HUES6 (cell line): ENCODE measurements at regions not wholly inside any gene's neighbourhood (a gene's known extent, or its start where the extent isn't known, plus 50 kb on each side); places are given as distances from the start of the nearest gene placed in this dataset.
"Not testable (repeated sequence)": the region's sequence is repeated elsewhere in the genome, so short reads cannot be mapped to it uniquely, and the experiment has no call there.

Source experiments
- H3K27ac ChIP-seq: 2 replicates; pipeline ENCODE4 v1.7.0; 2013; ENCODE audit warnings: low read depth, mild to moderate bottlenecking, low read length, inconsistent platforms
- H3K27me3 ChIP-seq: 2 replicates; pipeline ENCODE4 v1.6.1; 2013; ENCODE audit warnings: low read length; ENCODE audit not compliant: control insufficient read depth, insufficient read depth
- H3K36me3 ChIP-seq: 2 replicates; pipeline ENCODE4 v1.6.1; 2013; ENCODE audit warnings: low read length; ENCODE audit not compliant: control insufficient read depth, insufficient read depth
- H3K4me1 ChIP-seq: 2 replicates; pipeline ENCODE4 v1.6.1; 2013; ENCODE audit warnings: low read length; ENCODE audit not compliant: control insufficient read depth, insufficient read depth
- H3K4me3 ChIP-seq: 2 replicates; pipeline ENCODE4 v1.5.1; 2013; ENCODE audit warnings: low read depth, low read length
- H3K9ac ChIP-seq: one replicate; pipeline ENCODE4 v1.6.1; 2013; ENCODE audit warnings: mild to moderate bottlenecking, low read length
- H3K9me3 ChIP-seq: 2 replicates; pipeline ENCODE4 v1.6.1; 2013; ENCODE audit warnings: low read depth, low read length; ENCODE audit not compliant: control insufficient read depth, insufficient read depth

DNA sequence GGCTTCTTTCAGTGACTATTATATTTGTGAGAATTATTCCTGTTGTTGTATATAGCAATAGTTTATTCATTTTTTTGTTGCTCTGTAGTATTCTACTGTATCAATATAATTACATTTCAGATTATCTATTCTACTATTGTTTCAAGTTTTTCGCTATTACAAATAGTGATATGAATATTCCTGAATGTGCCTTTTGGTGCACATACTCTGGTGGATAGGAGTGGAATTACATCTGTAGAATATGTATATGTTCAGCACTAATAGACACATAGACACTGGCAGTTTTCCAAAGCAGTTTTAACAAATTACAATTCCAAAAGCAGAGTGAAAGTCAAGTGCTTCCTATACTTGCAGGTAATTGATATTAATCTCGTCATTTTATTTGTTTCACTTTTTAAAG is 696.2 kb upstream of the PRMT6 start:
- Histone ChIP-seq H3K9me3 (peaks cover 12% of the 10 kb centered on the region; the same call in 1 of the 2 replicates), H3K4me1 (no peaks in the 10 kb centered on the region), H3K36me3 (no peaks in the 10 kb centered on the region), H3K27me3 (no peaks in the 10 kb centered on the region), H3K27ac (no peak overlapping the region), H3K9ac (no peak overlapping the region), H3K4me3 (no peak overlapping the region)

DNA sequence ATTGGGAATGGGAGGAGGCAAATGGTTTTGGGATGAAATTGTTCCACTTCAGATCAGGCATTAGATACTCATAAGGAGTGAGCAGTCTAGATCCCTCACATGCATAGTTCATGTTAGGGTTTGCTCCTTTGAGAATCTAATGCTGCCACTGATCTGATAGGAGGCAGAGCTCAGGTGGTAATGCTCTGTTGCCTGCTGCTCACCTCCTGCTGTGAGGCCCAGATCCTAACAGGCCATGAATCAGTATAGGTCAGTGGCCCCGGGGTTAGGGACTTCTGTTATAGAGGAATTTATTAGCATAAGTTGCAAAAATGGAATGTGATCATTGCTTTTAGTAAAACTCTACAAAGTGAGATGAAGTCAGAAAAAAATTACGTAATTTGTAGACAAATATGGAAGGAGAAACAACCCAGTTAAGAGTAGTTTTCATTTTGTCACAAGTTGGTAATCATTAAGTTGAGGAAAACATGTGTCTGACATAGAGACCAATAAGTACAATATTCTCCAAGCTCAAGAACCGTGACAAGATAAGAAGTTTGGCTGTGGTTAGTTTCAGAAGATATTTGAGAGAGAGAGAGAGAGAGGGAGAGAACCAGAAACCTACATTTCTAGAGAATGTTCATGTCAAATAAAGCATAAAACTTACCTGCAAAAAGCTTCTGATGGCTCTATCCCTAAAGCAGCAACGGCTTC is 689.7 kb upstream of the PRMT6 start:
- H3K9ac ChIP-seq, result no peak overlapping the region
- 0 out of 2 replicates have a peak, but pooled peaks cover 2% of the 10 kb centered on the region for H3K9me3 ChIP-seq
- H3K27me3 ChIP-seq, result no peaks in the 10 kb centered on the region
- H3K36me3 ChIP-seq, result no peaks in the 10 kb centered on the region
- no peak overlapping the region for H3K4me3 ChIP-seq
- no peak overlapping the region for H3K27ac ChIP-seq
- H3K4me1 ChIP-seq, result no peaks in the 10 kb centered on the region

DNA sequence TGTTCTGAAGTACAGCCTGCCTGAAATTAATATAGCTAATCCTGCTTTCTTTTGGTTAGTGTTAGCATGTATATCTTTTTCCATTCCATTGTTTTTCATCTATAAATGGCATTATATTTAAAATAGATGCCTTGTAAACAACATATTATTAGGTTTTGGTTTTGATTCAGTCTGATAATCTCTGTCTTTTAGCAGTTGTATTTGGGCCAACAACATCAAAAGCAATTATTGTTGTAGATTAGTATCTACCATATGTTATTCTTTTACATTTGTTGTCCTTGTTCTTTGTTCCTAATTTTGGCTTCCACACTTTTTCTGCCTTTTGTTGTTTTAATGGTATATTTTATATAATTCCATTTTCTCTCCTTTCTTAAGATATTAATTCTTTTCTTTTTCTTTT is 678.2 kb upstream of the PRMT6 start:
- no peaks in the 10 kb centered on the region for H3K4me1 ChIP-seq
- H3K9me3 ChIP-seq, result peaks cover 2% of the 10 kb centered on the region; the same call in 1 of the 2 replicates
- H3K4me3 ChIP-seq, result no peak overlapping the region
- H3K9ac ChIP-seq, result no peak overlapping the region
- H3K36me3 ChIP-seq, result no peaks in the 10 kb centered on the region
- H3K27me3 ChIP-seq, result no peaks in the 10 kb centered on the region
- H3K27ac ChIP-seq, result no peak overlapping the region

DNA sequence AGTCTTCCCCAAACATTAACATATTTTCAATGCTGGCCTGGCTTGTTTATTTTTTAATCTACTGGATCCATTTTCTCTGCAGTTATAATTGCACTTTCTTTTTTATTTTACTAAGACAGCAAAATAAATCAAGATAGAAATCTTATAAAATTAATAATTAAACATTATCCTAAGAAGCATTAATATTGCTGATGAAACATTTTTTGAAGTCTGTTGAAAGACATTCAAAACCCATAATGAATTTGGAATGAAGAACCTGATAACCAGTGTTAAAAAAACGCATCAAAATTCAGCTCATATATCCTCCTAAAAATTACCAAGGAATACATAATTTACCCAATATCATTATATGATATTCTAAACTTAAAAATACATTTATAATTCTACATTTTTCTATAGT is 675.7 kb upstream of the PRMT6 start:
- Histone ChIP-seq H3K4me3 (no peak overlapping the region), H3K36me3 (no peaks in the 10 kb centered on the region), H3K27me3 (no peaks in the 10 kb centered on the region), H3K27ac (no peak overlapping the region), H3K9ac (no peak overlapping the region), H3K4me1 (no peaks in the 10 kb centered on the region), H3K9me3 (no peaks in the 10 kb centered on the region)

DNA sequence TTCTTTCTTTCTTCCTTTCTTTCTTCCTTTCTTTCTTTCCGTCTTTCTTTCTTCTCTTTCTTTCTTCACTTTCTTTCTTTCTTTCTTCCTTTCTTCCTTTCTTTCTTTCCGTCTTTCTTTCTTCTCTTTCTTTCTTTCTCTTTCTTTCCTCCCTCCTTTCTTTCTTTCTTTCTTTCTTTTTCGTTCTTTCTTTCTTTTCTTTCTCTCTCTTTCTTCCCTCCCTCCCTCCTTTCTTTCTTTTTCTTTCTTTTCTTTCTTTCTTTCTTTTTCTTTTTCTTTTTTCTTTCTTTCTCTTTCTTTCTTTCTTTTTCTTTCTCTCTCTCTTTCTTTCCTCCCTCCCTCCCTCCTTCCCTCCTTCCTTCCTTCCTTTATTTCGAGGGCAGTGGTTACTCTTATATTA is 667.3 kb upstream of the PRMT6 start:
- not testable (repeated sequence) for H3K4me3 ChIP-seq, H3K9ac ChIP-seq, H3K27ac ChIP-seq, H3K4me1 ChIP-seq, H3K9me3 ChIP-seq, H3K27me3 ChIP-seq, H3K36me3 ChIP-seq

DNA sequence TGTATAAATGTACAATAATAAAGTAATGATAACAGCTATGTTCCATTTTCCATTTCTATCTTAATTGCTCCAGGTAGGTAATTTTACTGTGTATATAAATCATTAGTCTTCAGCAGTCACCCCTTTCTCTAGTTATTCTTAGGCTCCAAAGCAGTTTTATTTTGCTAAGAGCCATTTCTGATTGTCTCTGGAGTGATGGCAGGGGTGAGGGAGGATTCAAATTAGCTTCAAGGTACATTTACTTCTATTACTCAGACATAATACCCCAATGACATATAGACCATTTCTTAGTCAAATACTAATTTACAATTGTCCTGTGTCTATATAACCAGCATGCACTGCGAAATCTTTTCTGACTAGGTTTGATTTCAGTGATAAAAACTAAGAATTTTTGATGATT is 663.4 kb upstream of the PRMT6 start:
- Histone ChIP-seq H3K27me3 (no peaks in the 10 kb centered on the region), H3K4me1 (no peaks in the 10 kb centered on the region), H3K4me3 (no peak overlapping the region), H3K9me3 (no peaks in the 10 kb centered on the region), H3K27ac (no peak overlapping the region), H3K36me3 (no peaks in the 10 kb centered on the region), H3K9ac (no peak overlapping the region)

DNA sequence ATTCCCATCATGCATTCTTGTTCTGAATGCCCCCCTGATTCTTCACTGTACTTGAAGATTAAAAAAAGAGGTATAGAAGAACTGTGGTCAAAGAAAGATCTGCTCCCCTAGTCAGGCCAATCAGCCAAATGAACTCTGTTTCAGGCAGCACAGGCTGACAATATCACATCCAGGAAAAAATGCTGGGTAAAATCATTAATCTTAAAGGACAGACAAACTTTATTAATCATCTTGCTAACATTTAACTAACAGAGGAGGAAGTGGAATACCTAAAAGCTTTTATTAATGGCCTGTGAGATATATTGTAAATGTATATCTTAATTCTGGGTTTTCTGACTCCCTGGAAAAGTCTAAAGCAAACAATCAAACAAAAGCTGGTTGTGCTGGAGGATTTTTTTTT is 660.5 kb upstream of the PRMT6 start:
- no peaks in the 10 kb centered on the region for H3K9me3 ChIP-seq
- no peak overlapping the region for H3K4me3 ChIP-seq
- no peak overlapping the region for H3K9ac ChIP-seq
- H3K27ac ChIP-seq, result no peak overlapping the region
- no peaks in the 10 kb centered on the region for H3K4me1 ChIP-seq
- H3K27me3 ChIP-seq, result no peaks in the 10 kb centered on the region
- no peaks in the 10 kb centered on the region for H3K36me3 ChIP-seq

DNA sequence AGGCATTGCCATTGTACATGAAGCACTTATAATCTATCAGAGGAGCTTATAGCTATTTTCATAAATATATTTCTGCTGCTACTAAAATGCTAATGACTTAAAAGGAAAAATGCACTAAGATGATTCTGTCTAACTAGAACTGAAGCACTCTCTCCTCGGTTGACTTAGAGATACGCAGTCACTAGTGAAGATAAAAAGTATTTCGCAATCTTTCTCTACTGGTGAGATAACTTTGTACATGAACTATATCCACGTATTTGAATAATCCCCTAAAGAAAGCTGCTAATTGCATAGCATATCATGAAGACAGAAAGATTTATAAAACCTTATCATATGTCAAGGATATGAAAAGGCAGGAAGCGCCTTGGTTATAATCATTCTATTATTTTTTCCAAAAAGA is 658.1 kb upstream of the PRMT6 start:
- H3K27ac ChIP-seq, result no peak overlapping the region
- H3K36me3 ChIP-seq, result no peaks in the 10 kb centered on the region
- H3K4me3 ChIP-seq, result no peak overlapping the region
- no peaks in the 10 kb centered on the region for H3K27me3 ChIP-seq
- no peaks in the 10 kb centered on the region for H3K4me1 ChIP-seq
- no peaks in the 10 kb centered on the region for H3K9me3 ChIP-seq
- H3K9ac ChIP-seq, result no peak overlapping the region

DNA sequence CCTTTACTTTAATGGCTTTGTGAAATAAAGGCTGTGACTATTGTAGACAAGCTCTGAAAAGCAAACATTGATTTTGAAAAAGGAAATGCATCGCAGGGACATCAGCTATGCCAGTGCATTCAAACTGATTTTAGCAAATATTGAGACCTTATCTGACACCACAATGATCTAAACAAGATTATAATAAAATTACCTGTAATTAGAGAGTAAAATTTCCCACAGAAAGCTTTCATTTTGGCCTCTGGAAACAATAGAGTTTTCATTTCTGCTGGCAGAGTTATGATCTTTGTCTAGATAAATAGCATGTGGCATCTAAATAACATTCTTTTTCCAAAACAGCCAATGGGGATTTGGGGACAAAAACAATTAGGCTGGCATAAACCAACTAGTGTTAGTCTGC is 650.4 kb upstream of the PRMT6 start:
- no peaks in the 10 kb centered on the region for H3K9me3 ChIP-seq
- no peaks in the 10 kb centered on the region for H3K36me3 ChIP-seq
- no peak overlapping the region for H3K9ac ChIP-seq
- H3K4me1 ChIP-seq, result no peaks in the 10 kb centered on the region
- no peak overlapping the region for H3K27ac ChIP-seq
- H3K4me3 ChIP-seq, result no peak overlapping the region
- no peaks in the 10 kb centered on the region for H3K27me3 ChIP-seq

DNA sequence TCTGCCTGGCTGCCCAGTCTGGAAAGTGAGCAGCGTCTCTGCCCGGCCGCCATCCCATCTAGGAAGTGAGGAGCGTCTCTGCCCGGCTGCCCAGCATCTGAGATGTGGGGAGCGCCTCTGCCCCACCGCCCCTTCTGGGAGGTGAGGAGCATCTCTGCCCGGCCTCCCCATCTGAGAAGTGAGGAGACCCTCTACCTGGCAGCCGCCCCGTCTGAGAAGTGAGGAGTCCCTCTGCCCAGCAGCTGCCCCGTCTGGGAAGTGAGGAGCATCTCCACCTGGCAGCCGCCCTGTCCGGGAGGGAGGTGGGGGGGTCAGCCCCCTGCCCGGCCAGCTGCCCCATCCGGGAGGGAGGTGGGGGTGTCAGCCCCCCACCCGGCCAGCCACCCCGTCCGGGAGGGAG is 644.2 kb upstream of the PRMT6 start:
- H3K9ac ChIP-seq, H3K4me3 ChIP-seq, H3K9me3 ChIP-seq, H3K4me1 ChIP-seq, H3K36me3 ChIP-seq, H3K27ac ChIP-seq, H3K27me3 ChIP-seq: not testable (repeated sequence)

DNA sequence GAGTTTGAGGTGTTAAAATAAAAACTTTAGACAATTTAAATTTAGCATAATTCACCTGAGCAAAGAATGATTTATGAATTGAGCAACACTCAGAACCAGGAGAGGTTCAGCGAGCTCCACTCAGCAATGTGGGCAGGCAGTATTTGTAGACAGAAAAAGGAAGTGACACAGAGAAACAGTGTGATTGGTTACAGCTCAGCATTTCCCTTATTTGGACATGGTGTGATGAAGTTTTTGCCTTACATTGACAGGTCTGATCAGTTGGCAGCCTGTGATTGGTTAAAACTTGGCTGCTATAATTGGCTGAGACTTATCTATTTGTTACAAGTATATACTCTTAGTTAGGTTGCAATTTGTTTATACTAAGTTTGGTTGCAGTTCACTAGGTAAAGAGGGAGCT is 621.2 kb upstream of the PRMT6 start:
- Histone ChIP-seq H3K4me3 (no peak overlapping the region), H3K9ac (no peak overlapping the region)

DNA sequence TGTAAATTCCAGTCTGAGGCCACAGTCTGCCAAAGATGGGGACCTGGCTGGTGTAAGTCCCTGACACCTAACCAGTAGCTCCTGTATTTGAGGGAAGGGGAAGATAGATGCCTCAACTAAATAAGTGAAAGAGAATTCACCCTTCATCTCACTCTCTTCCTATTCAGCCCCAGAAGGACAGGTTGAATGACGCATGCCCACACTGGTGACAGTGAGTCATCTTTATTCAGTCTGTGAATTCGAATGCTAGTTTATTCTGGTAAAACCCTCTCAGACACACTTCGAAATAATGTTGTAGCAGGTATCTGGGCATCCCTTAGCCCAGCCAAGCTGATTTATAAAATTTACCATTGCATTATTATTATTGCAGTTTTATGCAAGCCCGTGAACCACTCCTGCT is 617.0 kb upstream of the PRMT6 start:
- Histone ChIP-seq H3K36me3 (no peaks in the 10 kb centered on the region), H3K4me1 (no peaks in the 10 kb centered on the region)

More for the DNA sequence above, 621.2 kb upstream of the PRMT6 start:
- Histone ChIP-seq H3K36me3 (no peaks in the 10 kb centered on the region), H3K27ac (no peak overlapping the region), H3K4me1 (no peaks in the 10 kb centered on the region), H3K9me3 (no peaks in the 10 kb centered on the region), H3K27me3 (no peaks in the 10 kb centered on the region)

More for the DNA sequence above, 617.0 kb upstream of the PRMT6 start:
- H3K9me3 ChIP-seq, result no peaks in the 10 kb centered on the region
- H3K27me3 ChIP-seq, result no peaks in the 10 kb centered on the region
- H3K4me3 ChIP-seq, result no peak overlapping the region
- no peak overlapping the region for H3K27ac ChIP-seq
- no peak overlapping the region for H3K9ac ChIP-seq
